ENCODE measurements at regions not wholly inside any gene's neighbourhood (a gene's known extent, or its start where the extent isn't known, plus 50 kb on each side); places are given as distances from the start of the nearest gene placed in this dataset.

DNA sequence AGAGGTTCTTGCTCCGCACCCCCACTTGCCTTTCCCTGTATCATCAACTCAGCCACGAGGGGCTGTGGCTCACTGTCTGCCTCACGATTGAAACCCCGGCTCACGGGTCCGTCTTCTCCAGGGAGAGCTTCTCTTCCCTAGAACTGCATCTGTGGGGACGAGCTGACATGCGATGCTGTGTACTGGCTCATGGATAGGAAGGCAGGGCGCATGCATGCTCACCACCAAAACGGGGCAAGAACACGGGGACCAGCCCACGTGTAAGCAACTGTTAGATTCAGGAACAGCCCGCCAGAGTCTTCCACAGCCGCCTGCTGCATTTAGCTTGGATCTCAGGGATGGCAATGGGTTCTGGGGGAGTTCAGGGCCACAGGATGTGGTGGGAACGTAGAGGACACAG is 275.9 kb upstream of the CDH4 start:
- no peak for DNase-seq
- Histone ChIP-seq H3K27me3 (ENCODE audit: control insufficient read depth, insufficient read depth, low read length, poor library complexity, severe bottlenecking) (no peaks in the 10 kb centered on the region), H3K4me3 (ENCODE audit: low read length) (no peak overlapping the region), H3K4me1 (ENCODE audit: control insufficient read depth, insufficient read depth, low read length) (no peaks in the 10 kb centered on the region), H3K9ac (ENCODE audit: extremely low read depth, low read length, poor library complexity, severe bottlenecking) (no peak overlapping the region), H3K9me3 (ENCODE audit: control insufficient read depth, low read length) (peaks cover 12% of the 10 kb centered on the region), H3K36me3 (ENCODE audit: control insufficient read depth, insufficient read depth, low read length) (no peaks in the 10 kb centered on the region), H3K27ac (ENCODE audit: low read depth, low read length) (no peak overlapping the region)
- H3K27me3 Mint-ChIP-seq (ENCODE audit: insufficient read depth): peaks cover 36% of the 10 kb centered on the region
- H3K27ac Mint-ChIP-seq: no peak overlapping the region
- TF ChIP-seq, protein P1, sequence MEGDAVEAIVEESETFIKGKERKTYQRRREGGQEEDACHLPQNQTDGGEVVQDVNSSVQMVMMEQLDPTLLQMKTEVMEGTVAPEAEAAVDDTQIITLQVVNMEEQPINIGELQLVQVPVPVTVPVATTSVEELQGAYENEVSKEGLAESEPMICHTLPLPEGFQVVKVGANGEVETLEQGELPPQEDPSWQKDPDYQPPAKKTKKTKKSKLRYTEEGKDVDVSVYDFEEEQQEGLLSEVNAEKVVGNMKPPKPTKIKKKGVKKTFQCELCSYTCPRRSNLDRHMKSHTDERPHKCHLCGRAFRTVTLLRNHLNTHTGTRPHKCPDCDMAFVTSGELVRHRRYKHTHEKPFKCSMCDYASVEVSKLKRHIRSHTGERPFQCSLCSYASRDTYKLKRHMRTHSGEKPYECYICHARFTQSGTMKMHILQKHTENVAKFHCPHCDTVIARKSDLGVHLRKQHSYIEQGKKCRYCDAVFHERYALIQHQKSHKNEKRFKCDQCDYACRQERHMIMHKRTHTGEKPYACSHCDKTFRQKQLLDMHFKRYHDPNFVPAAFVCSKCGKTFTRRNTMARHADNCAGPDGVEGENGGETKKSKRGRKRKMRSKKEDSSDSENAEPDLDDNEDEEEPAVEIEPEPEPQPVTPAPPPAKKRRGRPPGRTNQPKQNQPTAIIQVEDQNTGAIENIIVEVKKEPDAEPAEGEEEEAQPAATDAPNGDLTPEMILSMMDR (conservative IDR thresholded peaks at IDR 0.05): no peak
- peaks cover 15% of the 10 kb centered on the region for H3K9me3 Mint-ChIP-seq
- no peak overlapping the region for H3K4me3 Mint-ChIP-seq
- H3K4me1 Mint-ChIP-seq: no peaks in the 10 kb centered on the region
- 94% methylated on average over 14 to 15 of the region's 15 CpGs for WGBS, 2 experiments (ENCODE audit: insufficient coverage in 1 of 2, insufficient read length in 1 of 2)
- H3K36me3 Mint-ChIP-seq (ENCODE audit: low read depth): no peaks in the 10 kb centered on the region

DNA sequence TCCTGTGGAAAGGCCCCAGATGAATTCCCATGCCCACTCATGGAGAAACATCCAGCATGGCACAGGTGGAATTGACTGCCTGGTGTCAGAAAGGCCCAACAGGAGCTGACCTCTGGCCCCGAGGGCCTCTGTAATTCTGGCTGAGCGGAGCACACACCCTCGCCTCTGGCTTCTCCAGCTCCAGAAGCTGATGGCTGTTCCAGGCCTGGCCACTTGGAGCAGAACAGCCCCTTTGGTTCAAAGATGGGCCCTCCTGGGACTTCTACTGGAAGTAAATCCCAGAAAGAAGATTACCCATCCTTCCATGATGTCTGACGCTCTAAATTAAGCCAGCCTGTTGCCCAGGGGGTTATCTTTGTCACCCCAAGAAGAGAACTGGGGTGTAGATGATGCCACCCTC is 275.1 kb upstream of the CDH4 start:
- 81 to 85% methylated on average over 3 to 4 of the region's 4 CpGs for WGBS, 2 experiments (ENCODE audit: insufficient coverage in 1 of 2, insufficient read length in 1 of 2)
- H3K9ac ChIP-seq (ENCODE audit: extremely low read depth, low read length, poor library complexity, severe bottlenecking): no peak overlapping the region
- Mint-ChIP-seq H3K9me3 (peaks cover 15% of the 10 kb centered on the region), H3K27ac (no peak overlapping the region), H3K4me1 (no peaks in the 10 kb centered on the region), H3K4me3 (no peak overlapping the region), H3K36me3 (ENCODE audit: low read depth) (no peaks in the 10 kb centered on the region), H3K27me3 (ENCODE audit: insufficient read depth) (peaks cover 32% of the 10 kb centered on the region)
- TF ChIP-seq, protein P1 (conservative IDR thresholded peaks at IDR 0.05): peak; percentile 56
- H3K27ac ChIP-seq (ENCODE audit: low read depth, low read length): no peak overlapping the region
- DNase-seq: peak; percentile 73
- H3K27me3 ChIP-seq (ENCODE audit: control insufficient read depth, insufficient read depth, low read length, poor library complexity, severe bottlenecking): no peaks in the 10 kb centered on the region
- H3K36me3 ChIP-seq (ENCODE audit: control insufficient read depth, insufficient read depth, low read length): no peaks in the 10 kb centered on the region
- no peak overlapping the region for H3K4me3 ChIP-seq (ENCODE audit: low read length)
- peaks cover 12% of the 10 kb centered on the region for H3K9me3 ChIP-seq (ENCODE audit: control insufficient read depth, low read length)
- no peaks in the 10 kb centered on the region for H3K4me1 ChIP-seq (ENCODE audit: control insufficient read depth, insufficient read depth, low read length)

DNA sequence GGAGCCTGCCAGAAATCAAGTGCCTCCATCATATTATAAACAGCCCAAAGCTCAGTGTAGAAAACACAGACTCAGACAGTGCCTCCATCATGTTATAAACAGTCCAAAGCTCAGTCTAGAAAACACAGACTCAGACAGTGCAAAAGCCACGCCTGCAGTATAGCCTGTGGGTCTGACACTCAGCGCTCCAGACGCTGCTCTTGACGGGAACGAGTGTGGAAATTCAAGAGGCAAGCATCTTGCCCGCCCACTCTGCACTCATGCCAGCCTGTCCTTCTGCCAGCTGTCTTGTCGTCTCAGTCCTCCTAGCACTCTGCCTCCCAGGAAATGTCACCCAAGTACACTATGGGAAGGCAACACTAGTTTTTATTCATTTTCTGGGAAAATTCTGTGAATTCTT is 274.2 kb upstream of the CDH4 start:
- WGBS, 2 experiments (ENCODE audit: insufficient coverage in 1 of 2, insufficient read length in 1 of 2): 91% methylated on average over 7 of the region's 7 CpGs
- Histone ChIP-seq H3K4me1 (ENCODE audit: control insufficient read depth, insufficient read depth, low read length) (no peaks in the 10 kb centered on the region), H3K9ac (ENCODE audit: extremely low read depth, low read length, poor library complexity, severe bottlenecking) (no peak overlapping the region), H3K36me3 (ENCODE audit: control insufficient read depth, insufficient read depth, low read length) (no peaks in the 10 kb centered on the region), H3K4me3 (ENCODE audit: low read length) (no peak overlapping the region), H3K9me3 (ENCODE audit: control insufficient read depth, low read length) (peaks cover 12% of the 10 kb centered on the region), H3K27ac (ENCODE audit: low read depth, low read length) (no peak overlapping the region), H3K27me3 (ENCODE audit: control insufficient read depth, insufficient read depth, low read length, poor library complexity, severe bottlenecking) (no peaks in the 10 kb centered on the region)
- Mint-ChIP-seq H3K4me1 (no peaks in the 10 kb centered on the region), H3K36me3 (ENCODE audit: low read depth) (no peaks in the 10 kb centered on the region), H3K27me3 (ENCODE audit: insufficient read depth) (peaks cover 29% of the 10 kb centered on the region), H3K9me3 (peaks cover 15% of the 10 kb centered on the region), H3K27ac (no peak overlapping the region), H3K4me3 (no peak overlapping the region)
- no peak for DNase-seq
- TF ChIP-seq, protein P1 (conservative IDR thresholded peaks at IDR 0.05): no peak

All from endodermal cell (in vitro differentiated cells).